Rectal smooth muscle tissue (tissue), 1 donor: ENCODE measurements at regions not wholly inside any gene's neighbourhood (a gene's known extent, or its start where the extent isn't known, plus 50 kb on each side); places are given as distances from the start of the nearest gene placed in this dataset.
"Not testable (repeated sequence)": the region's sequence is repeated elsewhere in the genome, so short reads cannot be mapped to it uniquely, and the experiment has no call there.

Experiments
- H3K27ac ChIP-seq: one replicate; pipeline ENCODE4 v1.7.0; 2013; ENCODE audit warnings: low read depth, low read length, inconsistent platforms
- H3K27me3 ChIP-seq: one replicate; pipeline ENCODE4 v1.7.0; 2013; ENCODE audit warnings: low read length; ENCODE audit not compliant: control insufficient read depth, insufficient read depth
- H3K36me3 ChIP-seq: one replicate; pipeline ENCODE4 v1.7.0; 2013; ENCODE audit warnings: low read length; ENCODE audit not compliant: control insufficient read depth, insufficient read depth
- H3K4me1 ChIP-seq: one replicate; pipeline ENCODE4 v1.7.0; 2013; ENCODE audit warnings: low read length; ENCODE audit not compliant: control insufficient read depth, insufficient read depth
- H3K4me3 ChIP-seq: one replicate; pipeline ENCODE4 v1.7.0; 2013; ENCODE audit warnings: low read length
- H3K9ac ChIP-seq: one replicate; pipeline ENCODE4 v1.7.0; 2013; ENCODE audit warnings: low read length

- not testable (repeated sequence) for H3K36me3 ChIP-seq, H3K9ac ChIP-seq, H3K27me3 ChIP-seq, H3K4me3 ChIP-seq, H3K27ac ChIP-seq
- peaks cover 21% of the 10 kb centered on the region for H3K4me1 ChIP-seq
Measured at GRCh38 chr1:192911896-192912656, 103.2 kb downstream of the RGS2 start.

DNA sequence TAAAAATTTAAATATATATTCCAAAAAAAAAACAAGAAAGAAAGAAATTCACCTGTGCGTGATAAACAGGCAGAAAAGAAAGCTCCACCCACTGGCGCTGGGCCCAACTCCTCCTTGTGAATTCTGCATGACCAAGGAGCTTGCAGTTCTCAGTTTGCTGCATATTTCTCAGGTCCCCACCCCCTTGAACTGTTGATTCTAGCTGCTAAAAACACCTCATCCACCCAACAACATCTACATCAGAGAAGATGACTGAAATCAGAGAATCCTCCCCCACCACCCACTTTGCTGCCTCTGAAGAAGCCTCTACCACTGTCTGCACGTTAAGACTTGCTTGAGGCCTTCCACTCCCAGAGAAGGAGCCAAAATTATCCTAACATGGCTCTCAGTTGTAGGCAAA lies 104.8 kb downstream of the RGS2 start:
- Histone ChIP-seq H3K9ac (no peak overlapping the region), H3K27ac (peak overlapping the region; percentile 50), H3K36me3 (no peaks in the 10 kb centered on the region), H3K27me3 (no peaks in the 10 kb centered on the region), H3K4me1 (peaks cover 19% of the 10 kb centered on the region), H3K4me3 (no peak overlapping the region)

DNA sequence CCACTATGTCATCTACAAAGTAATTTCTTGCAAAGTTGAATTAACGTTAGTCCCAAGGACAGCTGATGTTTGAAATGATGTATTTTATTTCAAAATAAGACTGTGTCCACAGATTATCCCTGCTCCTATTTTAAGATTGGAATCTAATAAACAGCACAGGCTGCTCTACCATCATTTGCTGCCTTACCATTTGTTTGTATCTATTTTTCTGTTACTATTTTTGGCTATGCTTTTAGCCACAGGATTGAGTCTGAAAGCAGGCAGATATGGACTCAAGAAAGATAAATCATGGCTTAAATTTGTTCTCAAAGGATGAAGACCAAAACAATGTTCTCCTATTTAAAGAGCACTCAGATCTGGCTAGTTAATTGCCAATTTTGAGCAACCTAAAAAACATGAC lies 105.3 kb downstream of the RGS2 start:
- peak overlapping the region; percentile 50 for H3K27ac ChIP-seq

DNA sequence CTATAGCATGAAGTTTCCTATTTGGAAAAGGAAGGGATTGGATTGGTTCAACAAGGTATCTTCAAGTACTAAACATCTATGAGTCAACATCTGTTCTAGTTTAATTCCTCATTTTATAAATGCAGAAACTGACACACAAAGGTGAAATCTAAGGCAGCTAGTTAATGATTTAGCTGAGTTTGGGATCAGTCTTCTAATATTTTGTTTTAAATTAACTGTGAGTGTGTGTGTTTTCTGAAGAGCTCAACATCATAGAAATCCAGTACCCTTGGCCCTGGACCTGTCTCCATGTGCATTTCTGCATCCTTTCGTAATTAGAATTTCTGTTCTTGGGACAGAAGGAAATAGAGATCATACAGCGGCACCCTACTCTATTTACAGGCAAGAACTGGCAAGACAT lies 105.9 kb downstream of the RGS2 start:
- peak overlapping the region; percentile 50 for H3K27ac ChIP-seq

More for the DNA sequence above, 105.3 kb downstream of the RGS2 start:
- no peak overlapping the region for H3K9ac ChIP-seq
- H3K27me3 ChIP-seq, result no peaks in the 10 kb centered on the region
- no peaks in the 10 kb centered on the region for H3K36me3 ChIP-seq
- H3K4me1 ChIP-seq, result peaks cover 15% of the 10 kb centered on the region
- no peak overlapping the region for H3K4me3 ChIP-seq

GRCh38 chr1:192916021-192916420 lies 107.2 kb downstream of the RGS2 start:
- Histone ChIP-seq H3K27me3 (no peaks in the 10 kb centered on the region), H3K4me1 (peaks cover 21% of the 10 kb centered on the region), H3K27ac (no peak overlapping the region), H3K36me3 (no peaks in the 10 kb centered on the region), H3K4me3 (no peak overlapping the region), H3K9ac (no peak overlapping the region)

More for the DNA sequence above, 105.9 kb downstream of the RGS2 start:
- Histone ChIP-seq H3K9ac (no peak overlapping the region), H3K36me3 (no peaks in the 10 kb centered on the region), H3K27me3 (no peaks in the 10 kb centered on the region), H3K4me3 (no peak overlapping the region), H3K4me1 (peaks cover 14% of the 10 kb centered on the region)

GRCh38 chr1:192918259-192918658 lies 109.4 kb downstream of the RGS2 start:
- H3K36me3 ChIP-seq, result no peaks in the 10 kb centered on the region
- no peak overlapping the region for H3K27ac ChIP-seq
- no peak overlapping the region for H3K4me3 ChIP-seq
- H3K9ac ChIP-seq, result no peak overlapping the region
- peaks cover 21% of the 10 kb centered on the region for H3K4me1 ChIP-seq
- H3K27me3 ChIP-seq, result no peaks in the 10 kb centered on the region

- H3K4me3 ChIP-seq, result no peak overlapping the region
- peak overlapping the region; percentile 71 for H3K27ac ChIP-seq
- H3K27me3 ChIP-seq, result no peaks in the 10 kb centered on the region
- H3K9ac ChIP-seq, result no peak overlapping the region
- H3K36me3 ChIP-seq, result no peaks in the 10 kb centered on the region
- H3K4me1 ChIP-seq, result peaks cover 11% of the 10 kb centered on the region
Measured at GRCh38 chr1:192920412-192920811, 111.6 kb downstream of the RGS2 start.

DNA sequence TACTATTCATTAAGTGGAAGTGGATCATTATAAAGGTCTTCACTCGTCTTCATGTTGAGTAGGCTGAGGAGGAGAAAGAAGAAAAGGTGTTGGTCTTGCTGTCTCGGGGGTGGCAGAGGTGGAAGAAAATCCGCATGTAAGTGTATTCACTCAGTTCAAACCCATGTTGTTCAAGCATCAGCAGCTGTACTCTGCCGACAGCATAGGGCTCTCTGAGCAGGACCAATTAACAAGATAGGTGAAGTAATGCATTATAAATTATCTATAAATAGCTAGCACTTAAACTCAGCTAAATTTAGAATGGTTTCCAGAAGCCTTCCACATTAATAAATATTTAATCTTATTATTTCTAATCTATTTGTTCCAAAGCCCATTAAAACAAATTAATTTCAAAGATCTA lies 116.8 kb downstream of the RGS2 start:
- H3K27me3 ChIP-seq, result no peaks in the 10 kb centered on the region
- no peak overlapping the region for H3K4me3 ChIP-seq
- no peaks in the 10 kb centered on the region for H3K36me3 ChIP-seq
- H3K4me1 ChIP-seq, result no peaks in the 10 kb centered on the region
- H3K9ac ChIP-seq, result no peak overlapping the region
- H3K27ac ChIP-seq, result no peak overlapping the region

DNA sequence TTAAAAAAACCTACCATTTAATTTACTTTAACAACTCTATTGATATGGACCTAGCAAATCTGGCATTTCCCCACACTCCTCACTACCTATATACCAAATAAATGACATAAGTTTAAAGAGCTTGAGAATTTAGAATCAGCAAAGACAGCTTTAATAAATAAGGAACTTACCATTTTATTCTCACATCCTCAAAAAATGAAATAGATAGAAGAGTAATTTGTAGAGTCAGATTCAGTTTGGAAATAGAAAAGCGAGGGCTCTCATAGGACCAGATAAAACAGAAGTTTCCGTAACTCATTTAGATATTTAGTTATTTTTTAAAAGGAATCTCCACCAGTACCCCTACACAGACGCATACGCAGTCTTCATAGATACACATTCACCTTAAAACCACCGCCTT lies 117.9 kb downstream of the RGS2 start:
- Histone ChIP-seq H3K4me1 (no peaks in the 10 kb centered on the region), H3K27ac (no peak overlapping the region), H3K27me3 (no peaks in the 10 kb centered on the region), H3K36me3 (no peaks in the 10 kb centered on the region), H3K9ac (no peak overlapping the region), H3K4me3 (no peak overlapping the region)

GRCh38 chr1:192927496-192927895 lies 118.7 kb downstream of the RGS2 start:
- Histone ChIP-seq H3K4me1 (no peaks in the 10 kb centered on the region), H3K9ac (no peak overlapping the region), H3K27me3 (no peaks in the 10 kb centered on the region), H3K27ac (no peak overlapping the region), H3K36me3 (no peaks in the 10 kb centered on the region), H3K4me3 (no peak overlapping the region)

GRCh38 chr1:192929597-192929996 lies 120.8 kb downstream of the RGS2 start:
- Histone ChIP-seq H3K27me3 (no peaks in the 10 kb centered on the region), H3K4me3 (no peak overlapping the region), H3K9ac (no peak overlapping the region), H3K36me3 (no peaks in the 10 kb centered on the region), H3K4me1 (no peaks in the 10 kb centered on the region), H3K27ac (no peak overlapping the region)

GRCh38 chr1:192933744-192934143 lies 124.9 kb downstream of the RGS2 start:
- Histone ChIP-seq H3K36me3 (no peaks in the 10 kb centered on the region), H3K27ac (no peak overlapping the region), H3K4me3 (no peak overlapping the region), H3K9ac (no peak overlapping the region), H3K27me3 (no peaks in the 10 kb centered on the region), H3K4me1 (no peaks in the 10 kb centered on the region)

DNA sequence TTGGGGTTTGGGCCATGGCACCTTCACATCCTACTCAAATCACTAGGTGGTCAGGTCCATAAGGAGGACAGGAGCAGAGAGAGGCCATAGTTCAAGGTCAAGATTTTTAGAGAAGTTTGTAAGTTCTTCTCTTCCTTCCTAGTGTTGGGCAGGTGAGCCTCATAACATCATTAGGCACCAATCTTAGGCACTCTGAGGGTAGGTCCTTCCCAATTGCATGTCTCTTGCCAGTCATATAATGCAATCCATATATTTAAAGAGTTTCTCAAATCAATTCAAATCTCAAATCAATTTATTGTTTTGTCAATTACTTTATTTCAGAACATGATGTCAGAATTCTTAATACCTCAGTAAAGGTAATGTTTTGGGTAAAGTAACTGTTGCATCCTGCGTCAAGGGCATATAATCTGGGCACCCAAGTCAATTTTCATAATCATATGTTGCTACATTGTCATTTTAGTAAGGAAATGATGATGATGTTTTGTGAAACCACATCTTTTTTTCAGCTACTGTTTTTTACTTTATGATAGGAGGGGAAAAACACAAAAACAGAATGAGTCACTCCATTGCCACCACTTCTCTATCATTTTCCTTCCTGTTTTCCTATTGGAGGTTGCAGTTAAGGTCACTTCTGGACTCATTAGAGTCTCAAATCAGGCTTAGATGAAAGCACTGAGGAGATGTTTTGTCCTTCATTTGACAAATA lies 122.7 kb downstream of the UCHL5 start:
- no peak overlapping the region for H3K9ac ChIP-seq
- no peaks in the 10 kb centered on the region for H3K4me1 ChIP-seq
- H3K4me3 ChIP-seq, result no peak overlapping the region
- H3K27me3 ChIP-seq, result no peaks in the 10 kb centered on the region
- no peak overlapping the region for H3K27ac ChIP-seq
- H3K36me3 ChIP-seq, result no peaks in the 10 kb centered on the region
